B cell (primary cell): ENCODE measurements at regions not wholly inside any gene's neighbourhood (a gene's known extent, or its start where the extent isn't known, plus 50 kb on each side); places are given as distances from the start of the nearest gene placed in this dataset.

Experiments used
- EZH2 ChIP-seq: IDR thresholded peaks from 2 replicates; pipeline ENCODE4 v1.6.1; 2012; ENCODE audit warnings: borderline replicate concordance, low read depth, mild to moderate bottlenecking, moderate library complexity, low read length; ENCODE audit not compliant: insufficient read depth, poor library complexity, severe bottlenecking
- TF ChIP-seq, protein P1 (sequence below): fragments of 200-600 bp; IDR thresholded peaks from one replicate; pipeline ENCODE4 v1.8.0; 2022; ENCODE audit warnings: antibody characterized with exemption, mild to moderate bottlenecking

DNA sequence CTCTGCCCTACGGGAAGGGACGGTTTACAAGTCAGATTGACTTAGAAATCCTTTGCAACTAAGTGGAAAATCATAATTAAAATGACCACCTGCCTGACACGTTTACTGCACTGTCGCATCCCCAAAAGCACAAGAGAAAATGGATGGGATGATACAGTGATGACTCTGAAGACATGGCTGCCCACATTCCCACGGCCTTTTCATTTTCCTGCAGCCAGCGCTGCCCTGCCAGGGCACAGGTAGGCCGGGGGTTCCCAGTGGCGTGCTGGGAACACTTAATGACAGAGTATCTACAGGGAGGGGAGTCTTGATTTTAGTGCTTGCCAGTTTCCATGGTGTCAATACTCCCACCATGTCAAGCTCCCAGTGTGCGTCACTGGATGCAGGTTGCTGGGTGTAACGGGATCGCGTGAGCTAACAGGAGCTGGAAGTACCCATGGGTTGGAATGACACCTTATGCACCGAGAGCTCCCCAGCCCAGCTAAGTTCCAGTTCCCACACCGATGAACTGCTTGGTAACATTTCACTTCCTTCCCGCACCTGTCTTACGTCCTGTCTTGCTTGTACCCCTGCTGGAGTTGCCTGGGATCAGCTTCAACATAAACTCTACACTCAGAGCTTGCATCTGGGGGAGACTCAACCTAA is 129.0 kb downstream of the ANKRD60 start:
- TF ChIP-seq, protein P1, sequence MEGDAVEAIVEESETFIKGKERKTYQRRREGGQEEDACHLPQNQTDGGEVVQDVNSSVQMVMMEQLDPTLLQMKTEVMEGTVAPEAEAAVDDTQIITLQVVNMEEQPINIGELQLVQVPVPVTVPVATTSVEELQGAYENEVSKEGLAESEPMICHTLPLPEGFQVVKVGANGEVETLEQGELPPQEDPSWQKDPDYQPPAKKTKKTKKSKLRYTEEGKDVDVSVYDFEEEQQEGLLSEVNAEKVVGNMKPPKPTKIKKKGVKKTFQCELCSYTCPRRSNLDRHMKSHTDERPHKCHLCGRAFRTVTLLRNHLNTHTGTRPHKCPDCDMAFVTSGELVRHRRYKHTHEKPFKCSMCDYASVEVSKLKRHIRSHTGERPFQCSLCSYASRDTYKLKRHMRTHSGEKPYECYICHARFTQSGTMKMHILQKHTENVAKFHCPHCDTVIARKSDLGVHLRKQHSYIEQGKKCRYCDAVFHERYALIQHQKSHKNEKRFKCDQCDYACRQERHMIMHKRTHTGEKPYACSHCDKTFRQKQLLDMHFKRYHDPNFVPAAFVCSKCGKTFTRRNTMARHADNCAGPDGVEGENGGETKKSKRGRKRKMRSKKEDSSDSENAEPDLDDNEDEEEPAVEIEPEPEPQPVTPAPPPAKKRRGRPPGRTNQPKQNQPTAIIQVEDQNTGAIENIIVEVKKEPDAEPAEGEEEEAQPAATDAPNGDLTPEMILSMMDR = no peak
- TF ChIP-seq EZH2 = no peak
